ENCODE measurements at regions not wholly inside any gene's neighbourhood (a gene's known extent, or its start where the extent isn't known, plus 50 kb on each side); places are given as distances from the start of the nearest gene placed in this dataset.

- TF ChIP-seq RFX3 (CRISPR knock-in tag; IDR thresholded peaks at IDR 0.05) (no peak), RORA (CRISPR knock-in tag; IDR thresholded peaks at IDR 0.05) (no peak), ZBTB33 (CRISPR knock-in tag; IDR thresholded peaks at IDR 0.05) (no peak), ZNF605 (CRISPR knock-in tag; IDR thresholded peaks at IDR 0.05) (no peak), KDM1A (CRISPR knock-in tag; IDR thresholded peaks at IDR 0.05) (no peak), THAP8 (CRISPR knock-in tag; IDR thresholded peaks at IDR 0.05; ENCODE audit: borderline replicate concordance) (no peak), ZNF619 (CRISPR knock-in tag; IDR thresholded peaks at IDR 0.05) (no peak), ZNF503 (CRISPR knock-in tag; IDR thresholded peaks at IDR 0.05) (no peak), CREB1 (IDR thresholded peaks at IDR 0.05) (no peak), CREB1 (CRISPR knock-in tag; IDR thresholded peaks at IDR 0.05) (no peak), HBP1 (CRISPR knock-in tag; IDR thresholded peaks at IDR 0.05; ENCODE audit: low read depth) (no peak)
Observed at GRCh38 chr15:45759936-45760335, 125.1 kb downstream of the SQOR start (continued).
